ENCODE measurements at regions not wholly inside any gene's neighbourhood (a gene's known extent, or its start where the extent isn't known, plus 50 kb on each side); places are given as distances from the start of the nearest gene placed in this dataset.
A peak's percentile ranks its signal among the peaks of the same experiment; 100 is the strongest.

- no peak overlapping the region for H3K4me3 Mint-ChIP-seq (ENCODE audit: unreplicated experiment)
- no peak overlapping the region for H3K27ac Mint-ChIP-seq (ENCODE audit: unreplicated experiment)
- no peaks in the 10 kb centered on the region for H3K9me3 Mint-ChIP-seq (ENCODE audit: unreplicated experiment)
- no peak for TF ChIP-seq CTCF (IDR thresholded peaks at IDR 0.05)
- H3K4me1 Mint-ChIP-seq (ENCODE audit: unreplicated experiment): no peaks in the 10 kb centered on the region
- no peaks in the 10 kb centered on the region for H3K27me3 Mint-ChIP-seq (ENCODE audit: unreplicated experiment)
- no peak for DNase-seq (ENCODE audit: extremely low spot score, unreplicated experiment)
- H3K36me3 Mint-ChIP-seq (ENCODE audit: unreplicated experiment): no peaks in the 10 kb centered on the region
Observed at GRCh38 chr3:15955968-15956367, 158.2 kb upstream of the ANKRD28 start.

DNA sequence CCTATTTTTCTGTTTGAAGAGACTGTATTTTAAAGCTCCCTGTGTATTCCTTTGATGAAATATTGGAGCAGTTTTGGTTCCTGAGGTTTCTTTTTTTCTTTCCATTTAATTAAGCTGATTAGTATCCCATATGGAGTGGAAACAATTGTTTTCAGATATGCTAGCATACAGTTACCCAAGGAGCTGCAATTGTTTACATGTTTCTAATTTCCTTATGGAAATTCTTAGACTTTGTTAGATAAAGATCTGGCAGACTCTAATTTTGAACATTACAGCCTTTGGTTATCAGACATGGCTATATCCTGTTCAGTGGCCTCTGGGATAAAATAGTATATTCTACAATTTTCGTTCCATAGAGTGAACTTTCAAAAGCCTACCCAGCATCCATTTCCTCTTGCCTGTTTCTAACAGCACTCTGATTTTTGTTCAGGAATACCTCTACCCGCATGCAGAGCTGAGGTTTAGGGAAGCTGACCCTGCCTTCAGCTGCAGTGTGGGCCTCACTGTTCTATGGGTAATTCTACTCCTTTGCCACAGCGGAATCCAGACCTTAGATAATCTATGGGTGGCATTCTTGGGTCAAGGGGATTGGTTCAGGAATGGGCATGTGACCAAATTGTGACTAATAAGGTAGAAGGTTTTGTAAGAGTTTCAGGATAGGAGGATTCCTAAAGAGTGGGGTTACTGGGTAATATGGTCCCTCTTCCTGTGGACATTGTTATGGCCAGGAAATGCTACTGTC lies 161.1 kb upstream of the ANKRD28 start:
- H3K27ac Mint-ChIP-seq (ENCODE audit: unreplicated experiment): no peak overlapping the region

DNA sequence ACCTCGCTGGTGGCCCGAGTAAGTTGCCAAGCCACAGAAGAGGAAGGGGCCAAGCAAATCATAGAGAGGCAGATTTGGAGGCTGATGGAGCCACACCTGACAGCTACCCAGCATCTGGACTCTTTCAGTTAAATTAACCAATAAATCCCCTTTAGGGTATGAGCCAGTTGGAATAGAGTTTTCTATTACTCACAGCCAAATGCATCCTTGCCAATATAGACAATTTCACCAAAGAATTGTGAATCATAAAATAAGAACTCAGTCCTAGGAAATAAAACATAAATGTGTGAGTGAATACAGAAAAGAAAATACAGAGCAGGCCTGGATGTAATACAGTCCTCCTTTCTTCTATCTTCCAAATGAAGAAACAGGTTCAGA lies 161.6 kb upstream of the ANKRD28 start:
- no peak for DNase-seq (ENCODE audit: extremely low spot score, unreplicated experiment)
- Mint-ChIP-seq H3K27me3 (ENCODE audit: unreplicated experiment) (no peaks in the 10 kb centered on the region), H3K27ac (ENCODE audit: unreplicated experiment) (no peak overlapping the region), H3K36me3 (ENCODE audit: unreplicated experiment) (no peaks in the 10 kb centered on the region), H3K4me1 (ENCODE audit: unreplicated experiment) (peaks cover 6% of the 10 kb centered on the region), H3K4me3 (ENCODE audit: unreplicated experiment) (no peak overlapping the region), H3K9me3 (ENCODE audit: unreplicated experiment) (no peaks in the 10 kb centered on the region)
- no peak for TF ChIP-seq CTCF (IDR thresholded peaks at IDR 0.05)

More for the DNA sequence above, 161.1 kb upstream of the ANKRD28 start:
- no peaks in the 10 kb centered on the region for H3K36me3 Mint-ChIP-seq (ENCODE audit: unreplicated experiment)
- H3K4me1 Mint-ChIP-seq (ENCODE audit: unreplicated experiment): peaks cover under 1% of the 10 kb centered on the region
- no peaks in the 10 kb centered on the region for H3K27me3 Mint-ChIP-seq (ENCODE audit: unreplicated experiment)
- no peak overlapping the region for H3K4me3 Mint-ChIP-seq (ENCODE audit: unreplicated experiment)
- DNase-seq (ENCODE audit: extremely low spot score, unreplicated experiment): no peak
- no peaks in the 10 kb centered on the region for H3K9me3 Mint-ChIP-seq (ENCODE audit: unreplicated experiment)
- TF ChIP-seq CTCF (IDR thresholded peaks at IDR 0.05): no peak

GRCh38 chr3:15964605-15965442 lies 167.0 kb upstream of the ANKRD28 start:
- TF ChIP-seq CTCF (IDR thresholded peaks at IDR 0.05): no peak
- Mint-ChIP-seq H3K27ac (ENCODE audit: unreplicated experiment) (peak overlapping the region; percentile 87), H3K9me3 (ENCODE audit: unreplicated experiment) (no peaks in the 10 kb centered on the region), H3K36me3 (ENCODE audit: unreplicated experiment) (no peaks in the 10 kb centered on the region), H3K4me1 (ENCODE audit: unreplicated experiment) (peaks cover 14% of the 10 kb centered on the region), H3K27me3 (ENCODE audit: unreplicated experiment) (no peaks in the 10 kb centered on the region), H3K4me3 (ENCODE audit: unreplicated experiment) (peak overlapping the region; percentile 55)
- DNase-seq (ENCODE audit: extremely low spot score, unreplicated experiment): no peak

DNA sequence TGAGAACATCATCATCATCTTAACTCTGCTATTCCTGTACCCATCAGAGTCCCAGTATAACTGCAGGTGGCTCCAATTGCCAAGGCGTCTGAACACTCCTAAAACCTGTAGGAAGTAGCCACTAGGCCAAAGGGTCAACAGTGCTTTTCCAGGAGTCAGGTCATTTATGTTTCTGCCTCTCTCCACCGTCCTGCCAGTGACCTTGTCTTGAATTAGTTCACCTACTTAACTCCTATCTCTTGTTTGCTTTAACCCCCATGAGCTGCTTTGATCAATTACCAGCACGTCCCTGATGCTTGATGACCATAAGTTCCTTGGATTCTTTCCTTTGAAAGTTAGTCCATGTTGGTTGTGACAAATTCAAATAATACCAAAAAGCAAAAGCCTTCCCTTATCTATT lies 169.8 kb upstream of the ANKRD28 start:
- peaks cover 16% of the 10 kb centered on the region for H3K9me3 Mint-ChIP-seq (ENCODE audit: unreplicated experiment)
- no peak for TF ChIP-seq CTCF (IDR thresholded peaks at IDR 0.05)
- no peak overlapping the region for H3K27ac Mint-ChIP-seq (ENCODE audit: unreplicated experiment)
- H3K36me3 Mint-ChIP-seq (ENCODE audit: unreplicated experiment): peaks cover 4% of the 10 kb centered on the region
- no peaks in the 10 kb centered on the region for H3K27me3 Mint-ChIP-seq (ENCODE audit: unreplicated experiment)
- peaks cover 14% of the 10 kb centered on the region for H3K4me1 Mint-ChIP-seq (ENCODE audit: unreplicated experiment)
- no peak overlapping the region for H3K4me3 Mint-ChIP-seq (ENCODE audit: unreplicated experiment)
- no peak for DNase-seq (ENCODE audit: extremely low spot score, unreplicated experiment)
